GM18498 (cell line): ENCODE measurements at regions not wholly inside any gene's neighbourhood (a gene's known extent, or its start where the extent isn't known, plus 50 kb on each side); places are given as distances from the start of the nearest gene placed in this dataset.

Experiments
- ATAC-seq: cut with Tn5 transposase; IDR thresholded peaks from one replicate; pipeline ENCODE4 v1.9.1; 2021; ENCODE audit warnings: mild to moderate bottlenecking, moderate library complexity; ENCODE audit not compliant: unreplicated experiment

DNA sequence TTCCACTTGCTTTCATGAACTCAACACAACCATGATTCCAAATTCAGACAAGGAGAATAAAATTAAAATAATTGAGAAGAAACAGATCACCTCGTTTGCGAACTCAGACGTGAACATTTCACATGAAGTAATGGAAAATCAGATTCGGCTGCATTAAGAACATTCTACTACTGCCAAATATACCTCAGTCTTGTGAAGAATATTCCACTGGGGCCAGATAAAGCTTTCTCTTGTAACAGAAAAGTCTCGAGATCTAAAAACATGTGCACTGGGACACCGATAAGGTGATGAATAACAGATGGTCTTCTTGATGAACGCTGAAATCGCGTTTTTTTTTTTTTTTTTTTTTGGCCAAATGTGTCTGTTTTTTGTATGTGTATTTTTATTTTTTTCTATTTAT is 761.1 kb downstream of the BRD1 start:
- ATAC-seq, result no peak

DNA sequence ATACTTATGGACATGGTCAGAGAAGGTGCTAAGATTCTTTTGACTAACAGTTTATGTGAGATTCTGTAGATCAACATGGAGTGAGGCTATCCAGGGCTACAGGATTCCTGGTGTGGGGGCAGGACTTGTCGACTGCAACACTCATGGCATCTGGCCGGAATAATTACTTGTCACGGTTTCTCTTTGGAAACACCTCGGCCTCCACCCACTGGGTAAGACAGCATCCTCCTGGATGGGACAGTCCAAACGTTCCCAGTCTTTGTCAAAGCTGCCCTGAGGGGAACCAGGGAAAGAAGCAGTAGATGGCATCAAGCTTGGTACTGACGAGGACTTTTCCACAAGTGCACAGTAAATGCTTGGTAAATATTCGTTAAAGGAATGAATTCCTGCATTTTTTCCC is 762.8 kb downstream of the BRD1 start:
- no peak for ATAC-seq

DNA sequence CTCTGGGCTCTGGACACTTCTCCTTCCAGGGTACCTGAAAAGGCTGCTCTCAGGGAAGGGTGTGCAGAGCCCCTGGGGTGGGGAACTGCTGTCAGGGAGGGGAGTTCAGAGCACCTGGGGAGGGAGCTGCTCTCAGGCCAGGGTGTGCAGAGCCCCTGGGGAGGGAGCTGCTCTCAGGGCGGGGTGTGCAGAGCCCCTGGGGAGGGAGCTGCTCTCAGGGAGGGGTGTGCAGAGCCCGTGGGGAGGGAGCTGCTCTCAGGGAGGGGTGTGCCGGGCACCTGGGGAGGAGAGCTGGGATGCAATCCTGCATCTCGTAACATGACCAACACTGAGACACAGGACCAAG is 764.2 kb downstream of the BRD1 start:
- ATAC-seq, result no peak

DNA sequence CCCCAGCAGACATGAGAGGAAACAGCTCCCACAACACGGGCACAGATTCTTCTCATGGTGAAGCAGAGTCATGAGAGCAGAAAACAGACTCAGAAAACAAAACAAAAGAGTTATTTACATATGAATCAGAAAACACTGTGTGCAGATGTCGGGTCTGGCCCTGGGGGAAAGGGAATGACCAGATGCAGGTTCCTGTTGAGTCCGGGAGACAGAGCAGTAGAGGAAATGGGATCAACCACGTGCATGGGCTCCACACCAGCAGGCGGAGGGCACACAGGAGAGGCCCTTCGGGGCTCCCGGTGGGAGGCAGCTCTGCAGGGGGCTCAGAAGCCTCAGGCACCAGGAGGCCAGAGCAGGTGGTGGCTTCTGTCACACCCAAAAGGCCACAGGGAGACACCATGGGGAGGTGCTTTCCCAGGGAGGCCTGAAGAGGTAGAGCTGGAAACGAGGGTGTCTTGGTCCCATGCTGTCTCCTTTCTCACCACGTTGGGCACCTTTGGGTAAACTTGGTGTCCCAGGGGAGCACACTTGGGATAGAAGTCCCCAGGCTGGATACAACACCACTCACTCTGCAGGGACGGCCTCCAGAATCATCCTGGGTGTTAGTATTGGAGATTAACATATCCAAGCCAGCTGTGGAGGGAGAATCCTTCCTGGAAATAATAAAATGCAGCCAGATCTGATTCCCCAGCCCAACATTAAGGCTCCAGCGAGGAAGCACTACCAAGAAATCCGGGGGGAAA is 764.7 kb downstream of the BRD1 start:
- ATAC-seq, result no peak

DNA sequence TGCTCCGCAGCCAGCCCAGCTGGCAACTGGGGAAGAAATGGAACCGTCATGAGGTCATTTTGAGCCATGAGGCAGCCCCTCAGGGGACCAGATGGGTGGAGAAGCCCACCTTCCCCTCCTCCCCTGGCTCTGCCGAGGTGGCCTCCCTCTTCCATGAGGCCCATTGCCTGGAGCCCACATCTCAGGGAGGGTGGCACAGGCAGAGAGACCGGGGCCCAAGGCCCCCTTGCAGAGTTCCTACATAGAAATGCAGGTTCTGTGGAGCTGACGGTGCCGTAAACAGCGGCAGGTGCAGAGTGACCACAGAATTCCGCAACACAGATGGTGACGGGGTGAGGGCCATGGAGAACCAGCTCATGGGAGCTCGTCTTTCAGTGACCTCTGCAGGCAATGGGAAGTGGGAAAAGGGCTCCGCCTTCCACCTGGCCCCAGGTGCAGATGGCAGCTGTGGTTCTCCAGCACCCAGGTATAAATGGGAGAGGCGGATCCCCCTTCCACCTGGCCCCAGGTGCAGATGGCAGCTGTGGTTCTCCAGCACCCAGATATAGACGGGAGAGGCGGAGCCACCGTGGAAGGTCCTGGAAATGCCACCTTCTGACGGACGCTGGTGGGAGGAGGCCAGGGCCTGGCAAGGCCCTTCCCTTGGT is 765.4 kb downstream of the BRD1 start:
- ATAC-seq, result no peak

DNA sequence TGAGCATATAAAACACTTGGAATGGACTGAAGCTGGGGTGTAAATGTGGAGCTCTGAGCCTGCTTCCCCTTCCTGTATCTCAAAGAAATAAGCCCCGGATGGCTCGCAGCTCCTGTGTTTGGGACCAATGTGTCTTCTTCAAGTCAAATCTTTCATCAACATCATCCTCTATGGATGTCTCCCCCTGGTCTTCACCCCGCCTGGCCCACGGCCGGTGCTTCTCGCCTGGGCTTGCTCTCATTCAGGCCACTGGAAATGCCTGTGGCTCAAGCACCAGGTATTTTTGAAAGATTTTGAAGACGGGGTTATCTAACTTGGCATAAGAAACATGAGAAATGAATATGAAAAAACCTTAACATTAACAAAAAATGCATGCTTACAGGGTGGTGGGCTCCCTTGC is 769.8 kb downstream of the BRD1 start:
- ATAC-seq, result no peak

DNA sequence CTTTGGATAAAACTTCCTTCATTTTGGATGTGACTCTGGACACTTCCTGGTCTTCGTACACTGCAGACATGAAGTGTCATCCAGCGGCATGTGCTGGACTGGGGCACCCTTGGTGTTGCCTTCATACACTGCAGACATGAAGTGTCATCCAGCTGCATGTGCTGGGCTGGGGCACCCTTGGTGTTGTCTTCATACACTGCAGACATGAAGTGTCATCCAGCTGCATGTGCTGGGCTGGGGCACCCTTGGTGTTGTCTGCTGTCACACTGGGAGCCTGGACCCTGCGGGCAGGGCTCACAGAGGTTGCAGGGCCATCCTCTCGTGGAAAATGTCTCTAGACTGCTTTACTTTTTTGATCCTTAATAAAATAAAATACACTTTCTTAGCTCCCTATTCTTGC is 771.4 kb downstream of the BRD1 start:
- ATAC-seq, result no peak

DNA sequence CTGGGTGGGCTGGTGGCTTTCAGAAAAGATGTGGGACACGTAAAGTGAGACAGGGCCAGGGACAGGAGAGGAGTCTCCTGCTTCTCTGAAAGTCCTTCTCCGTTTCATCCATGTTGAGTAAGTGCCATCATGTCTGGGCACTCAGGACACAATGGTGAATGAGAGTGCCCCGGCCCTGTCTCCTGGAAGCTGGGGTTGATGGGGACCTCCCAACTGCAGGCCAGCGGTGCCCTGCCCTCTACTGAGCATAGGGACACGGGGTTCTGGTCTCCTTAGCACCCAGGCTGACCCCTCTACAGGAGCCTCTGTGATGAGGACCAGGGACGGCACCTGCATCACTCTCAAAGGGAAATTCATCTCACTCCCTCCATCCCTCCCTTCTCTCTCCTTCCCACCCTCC is 772.3 kb downstream of the BRD1 start:
- no peak for ATAC-seq

DNA sequence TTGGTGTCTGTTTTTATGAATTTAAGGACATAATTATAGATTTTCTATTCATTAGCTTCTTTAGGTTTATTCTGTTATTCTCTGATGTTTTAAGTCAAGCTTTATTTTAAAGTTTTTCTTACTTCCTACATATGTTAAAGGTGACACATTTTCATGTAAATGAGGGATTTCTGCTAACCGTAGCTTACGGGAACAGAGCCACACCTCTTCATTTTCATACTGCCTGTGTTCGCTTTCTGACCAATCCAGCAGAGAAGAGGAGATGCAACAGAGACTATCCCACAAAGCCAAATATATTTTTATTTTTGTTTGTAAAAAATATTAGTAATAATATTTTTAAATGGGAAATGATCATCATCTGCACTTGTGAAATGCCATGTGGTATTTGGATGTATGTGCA is 774.1 kb downstream of the BRD1 start:
- no peak for ATAC-seq

DNA sequence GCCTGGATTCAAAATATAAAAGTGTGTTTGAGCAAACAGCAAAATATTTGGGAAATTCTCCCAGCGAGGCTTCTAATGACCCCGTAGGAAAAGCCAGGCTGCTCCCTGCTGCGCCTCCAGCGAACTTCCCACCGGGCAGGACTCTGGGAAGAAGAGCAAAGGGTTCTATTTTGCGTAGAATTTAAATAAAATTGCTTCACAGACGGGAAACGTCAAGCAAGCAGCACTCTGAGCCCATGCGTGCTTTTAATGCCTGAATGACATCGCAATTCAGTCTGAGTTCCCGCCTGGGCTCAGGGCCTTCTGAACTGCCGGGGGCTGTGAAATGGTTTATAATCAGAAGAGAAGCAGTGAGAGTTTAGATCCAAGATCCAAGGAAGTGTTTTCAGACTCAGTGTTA is 775.1 kb downstream of the BRD1 start:
- no peak for ATAC-seq

DNA sequence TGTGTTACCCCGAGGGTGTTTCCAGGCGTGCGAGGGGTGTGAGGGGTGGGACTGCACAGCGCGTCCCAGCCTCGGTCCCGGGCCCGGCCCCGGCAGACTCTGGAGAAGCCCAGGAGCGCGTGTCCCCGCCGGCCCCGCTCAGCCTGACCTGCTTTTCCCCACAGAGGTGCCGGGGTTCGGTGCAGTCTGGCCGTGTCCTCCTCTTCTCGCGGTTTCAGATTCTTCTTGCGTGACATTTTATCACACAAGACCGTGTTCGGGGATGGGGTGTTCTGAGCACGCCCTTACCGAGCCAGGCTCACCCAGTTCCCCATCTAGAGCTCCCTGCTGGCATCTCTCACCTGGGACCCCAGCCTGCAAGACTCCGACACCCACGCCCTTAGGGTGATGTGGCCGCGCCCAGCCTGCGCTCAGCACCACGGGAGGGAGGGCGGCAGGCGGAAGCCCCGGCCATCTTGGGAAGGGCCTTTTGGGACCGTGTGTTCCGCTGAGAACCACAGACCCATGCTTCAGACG is 775.6 kb downstream of the BRD1 start:
- no peak for ATAC-seq

DNA sequence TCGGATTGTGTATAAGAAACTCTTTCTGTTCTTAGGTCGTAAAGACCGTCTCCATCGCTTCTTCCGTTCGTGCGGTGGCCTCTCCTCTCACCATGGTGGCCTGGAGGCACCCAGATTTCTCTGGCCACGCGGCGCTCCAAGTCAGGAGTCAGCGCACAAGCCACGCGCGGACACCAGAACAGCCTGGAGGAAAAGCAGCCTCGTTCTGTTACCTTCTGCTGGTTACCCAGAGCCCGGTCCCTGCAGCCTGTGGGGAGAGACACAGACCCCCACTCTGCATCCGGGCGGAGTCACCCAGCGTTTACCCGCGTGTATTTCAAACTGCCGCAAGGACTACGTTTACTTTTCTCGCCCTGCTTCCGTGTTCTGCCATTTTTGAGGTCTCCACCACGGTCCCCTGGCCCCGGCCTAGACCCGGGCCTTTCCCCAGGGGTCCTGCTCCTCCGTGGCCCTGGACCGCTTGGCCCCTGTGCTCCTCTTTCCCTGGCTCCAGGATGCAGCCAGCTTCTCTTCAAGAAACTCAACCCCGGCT is 776.1 kb downstream of the BRD1 start:
- no peak for ATAC-seq

DNA sequence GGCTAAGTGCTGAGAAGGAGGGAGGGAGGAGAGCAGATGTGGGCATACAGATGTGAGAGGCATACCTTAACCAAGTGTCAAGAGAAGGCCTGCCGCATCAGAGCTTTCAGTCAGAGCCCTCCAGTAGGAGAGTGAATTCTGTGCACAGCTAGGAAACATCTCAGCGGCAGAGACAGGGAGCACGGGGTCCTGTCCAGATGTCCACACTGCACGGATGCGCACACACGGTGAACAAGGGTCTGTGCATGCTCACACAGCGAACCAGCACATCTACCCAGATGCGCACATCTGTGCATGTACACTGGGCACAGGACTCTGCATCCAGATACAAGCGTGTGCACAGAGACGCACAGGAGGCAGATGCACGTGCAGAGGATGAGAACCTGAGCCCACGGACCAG is 778.0 kb downstream of the BRD1 start:
- ATAC-seq, result no peak

DNA sequence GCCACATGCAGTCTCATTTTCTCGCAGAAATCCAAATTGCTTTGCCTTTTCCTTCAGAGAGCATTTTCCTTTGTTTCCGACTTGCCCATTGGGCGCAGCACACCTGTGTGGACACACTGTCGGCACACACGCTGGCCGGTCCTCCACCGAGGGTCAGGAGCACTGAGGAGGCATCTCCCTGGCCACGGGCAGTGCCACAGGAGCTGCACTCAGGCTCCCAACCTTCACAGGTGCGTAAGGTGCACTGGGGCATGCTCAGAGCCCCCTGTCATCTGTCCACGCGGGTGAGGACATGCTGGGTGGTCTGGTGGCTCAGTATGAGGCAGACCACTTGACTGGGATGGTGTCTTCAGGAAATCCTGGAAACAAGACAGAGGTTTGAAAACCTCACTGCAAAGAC is 779.1 kb downstream of the BRD1 start:
- ATAC-seq, result no peak

DNA sequence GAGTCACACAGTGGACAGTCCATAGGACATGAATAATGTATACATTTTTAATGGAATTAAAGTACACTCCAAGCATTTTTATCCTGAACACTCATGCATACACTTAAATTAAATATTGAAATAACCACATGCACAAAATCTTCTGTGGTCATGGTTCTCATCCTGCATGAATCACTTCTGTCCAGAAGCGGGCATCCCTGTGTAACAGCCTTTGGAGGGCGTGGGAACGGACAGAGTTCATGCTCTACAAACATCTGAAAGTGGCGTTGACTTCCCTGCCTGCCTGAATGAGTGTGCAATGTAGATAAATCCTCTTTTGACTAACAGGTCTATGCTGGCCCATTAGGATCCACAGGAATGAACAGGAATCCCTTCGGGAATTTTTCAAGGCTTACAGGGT is 780.2 kb downstream of the BRD1 start:
- ATAC-seq, result no peak

DNA sequence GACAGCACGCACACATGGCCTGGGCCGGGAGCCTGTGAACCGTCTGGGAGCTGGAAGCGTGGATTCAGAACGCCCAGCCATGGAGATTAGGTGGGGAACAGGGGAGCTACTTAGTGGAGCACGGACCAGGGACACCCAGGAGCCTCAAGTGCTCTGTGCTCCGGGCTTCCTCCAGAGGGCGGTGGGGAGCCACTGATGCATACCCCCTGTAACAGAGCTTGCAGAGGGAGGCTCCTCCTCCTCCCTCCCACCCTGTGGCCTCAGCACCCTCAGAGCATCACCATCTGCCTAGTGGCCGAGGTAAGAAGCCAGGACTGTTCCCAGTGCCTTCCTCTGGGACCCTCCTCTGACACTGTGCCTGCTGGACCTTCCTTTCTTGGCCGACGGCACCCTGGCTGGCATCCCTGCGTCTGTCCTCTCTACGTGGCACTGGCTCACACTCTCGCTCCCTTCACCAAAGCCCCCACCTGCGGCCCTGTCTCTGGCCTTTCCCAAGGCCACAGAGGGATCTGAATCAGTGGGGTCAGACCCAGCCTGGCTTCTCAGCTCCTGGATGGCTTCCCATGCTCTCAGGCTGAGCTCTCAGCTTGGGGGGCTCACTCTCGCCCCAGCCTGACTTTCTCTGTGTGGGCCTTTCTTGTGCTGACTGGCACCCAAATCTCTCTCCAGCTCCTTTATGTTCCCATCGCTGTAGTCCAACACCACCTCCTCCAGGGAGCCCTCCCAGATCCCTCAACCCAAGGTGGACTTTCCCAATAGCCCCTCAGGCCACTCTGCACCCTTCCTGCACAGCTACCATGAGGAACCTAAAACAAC is 780.9 kb downstream of the BRD1 start:
- ATAC-seq, result no peak

DNA sequence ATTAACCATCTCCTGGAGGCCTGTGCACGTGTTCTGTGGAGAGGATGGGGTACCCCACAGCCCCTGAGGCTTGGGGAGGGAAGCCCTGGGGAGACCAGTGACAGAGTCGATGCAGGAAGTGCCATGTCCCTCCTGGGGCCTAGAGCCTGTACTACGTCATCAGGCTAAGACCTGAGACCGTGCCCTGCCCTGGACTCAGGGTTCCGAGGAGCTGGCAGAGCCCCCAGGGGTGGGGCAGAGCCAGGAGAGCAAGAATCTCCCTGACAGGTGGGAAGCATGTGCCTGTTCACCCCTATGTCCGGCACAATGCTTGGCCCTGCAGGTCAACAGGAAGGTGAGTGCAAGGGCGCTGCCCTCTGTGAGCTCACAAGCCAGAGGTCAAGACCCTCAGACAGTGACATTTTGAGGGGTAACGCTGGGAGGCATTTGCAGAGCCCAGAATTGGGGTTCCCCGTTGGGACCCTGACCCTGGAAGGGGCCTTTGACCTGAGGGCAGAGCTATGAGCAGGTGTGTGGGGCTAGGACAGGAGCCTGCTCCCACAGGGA is 781.6 kb downstream of the BRD1 start:
- no peak for ATAC-seq

DNA sequence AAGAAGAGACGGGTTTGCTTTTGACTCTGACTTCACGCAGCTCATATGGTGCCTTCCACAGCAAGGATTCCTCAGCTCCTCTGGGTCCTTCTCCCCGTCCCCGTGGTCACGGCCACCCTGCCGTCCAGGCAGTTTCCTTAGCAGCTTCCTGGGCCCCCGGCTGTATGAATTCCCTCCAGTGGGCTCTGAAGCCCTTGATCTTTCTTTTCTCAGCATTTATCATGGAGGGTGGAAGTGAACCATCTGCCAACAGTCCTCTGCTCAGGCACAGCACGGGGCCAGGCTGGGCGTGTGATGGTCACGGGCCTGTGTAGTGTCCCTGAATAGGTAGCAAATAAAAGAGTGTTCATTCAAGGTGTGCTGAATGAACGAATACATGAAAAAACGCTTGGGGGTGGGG is 782.4 kb downstream of the BRD1 start:
- no peak for ATAC-seq

DNA sequence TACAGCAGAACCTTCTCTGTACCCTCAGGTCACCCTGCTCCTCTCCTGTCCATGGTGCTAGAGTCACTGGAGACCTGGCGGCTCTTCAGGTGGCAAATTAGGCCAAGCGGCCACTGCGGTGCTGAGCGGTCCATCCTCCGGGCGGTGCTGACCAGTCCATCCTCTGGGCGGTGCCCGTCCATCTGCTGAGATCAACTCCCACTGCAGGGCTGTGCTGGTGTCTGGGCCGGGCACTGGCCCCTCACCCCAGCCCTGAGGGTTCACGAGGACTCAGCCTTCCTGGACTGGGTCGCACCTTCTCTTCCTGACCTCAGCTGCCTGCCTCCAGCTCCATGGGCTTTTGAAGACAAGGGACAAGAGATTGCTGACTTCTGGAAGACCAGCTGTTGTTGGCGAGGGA is 782.9 kb downstream of the BRD1 start:
- no peak for ATAC-seq

DNA sequence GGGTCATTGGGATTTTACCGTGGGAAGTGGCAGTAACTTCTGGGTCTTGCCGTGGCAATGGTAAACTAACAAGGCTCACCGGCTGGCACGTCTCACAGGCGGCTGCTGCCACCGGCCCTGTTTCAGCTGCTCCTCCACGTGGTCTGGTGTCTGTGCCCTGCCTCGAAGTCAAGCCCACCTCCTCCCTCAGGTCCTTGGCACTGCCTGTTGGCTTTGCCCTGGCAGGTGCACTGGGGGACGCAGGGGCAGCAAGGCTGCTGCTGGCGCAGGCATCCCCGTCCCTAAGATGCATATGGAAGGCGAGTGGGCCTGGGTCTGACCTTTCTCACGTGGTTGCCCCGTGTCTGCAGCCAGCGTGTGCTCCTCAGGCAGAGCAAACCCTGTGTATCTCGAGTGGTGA is 783.6 kb downstream of the BRD1 start:
- no peak for ATAC-seq
